ENCODE measurements at regions not wholly inside any gene's neighbourhood (a gene's known extent, or its start where the extent isn't known, plus 50 kb on each side); places are given as distances from the start of the nearest gene placed in this dataset.
"Not testable (repeated sequence)": the region's sequence is repeated elsewhere in the genome, so short reads cannot be mapped to it uniquely, and the experiment has no call there.

GRCh38 chr7:119623427-119623826 lies 649.5 kb upstream of the KCND2 start:
- Histone ChIP-seq H3K36me3 (no peaks in the 10 kb centered on the region), H3K27me3 (no peaks in the 10 kb centered on the region), H3K4me3 (no peak overlapping the region), H3K27ac (no peak overlapping the region), H3K9me3 (no peaks in the 10 kb centered on the region), H3K4me1 (no peaks in the 10 kb centered on the region)
- intact Hi-C loops (cut with DNase I; ENCODE audit: low total_unique reads), result no loop called here
- TF ChIP-seq POLR2A (IDR thresholded peaks at IDR 0.05) (no peak), CTCF (IDR thresholded peaks at IDR 0.05) (no peak)
- no peak for DNase-seq

- no peaks in the 10 kb centered on the region for H3K27me3 ChIP-seq
- no peak overlapping the region for H3K27ac ChIP-seq
- H3K9me3 ChIP-seq, result no peaks in the 10 kb centered on the region
- TF ChIP-seq POLR2A (IDR thresholded peaks at IDR 0.05), result no peak
- TF ChIP-seq CTCF (IDR thresholded peaks at IDR 0.05), result no peak
- no peak for DNase-seq
- H3K4me3 ChIP-seq, result no peak overlapping the region
- intact Hi-C loops (cut with DNase I; ENCODE audit: low total_unique reads), result no loop called here
- no peaks in the 10 kb centered on the region for H3K36me3 ChIP-seq
- H3K4me1 ChIP-seq, result no peaks in the 10 kb centered on the region
Measured at GRCh38 chr7:119630406-119630969, 642.5 kb upstream of the KCND2 start.

GRCh38 chr7:119633812-119634211 lies 639.2 kb upstream of the KCND2 start:
- intact Hi-C loops (cut with DNase I; ENCODE audit: low total_unique reads); H3K27me3 ChIP-seq: not testable (repeated sequence)

GRCh38 chr7:119640326-119640725 lies 632.6 kb upstream of the KCND2 start:
- TF ChIP-seq POLR2A (IDR thresholded peaks at IDR 0.05) (no peak), CTCF (IDR thresholded peaks at IDR 0.05) (no peak)
- DNase-seq, result no peak
- intact Hi-C loops (cut with DNase I; ENCODE audit: low total_unique reads), result no loop called here

More at GRCh38 chr7:119633812-119634211, 639.2 kb upstream of the KCND2 start:
- H3K9me3 ChIP-seq, H3K36me3 ChIP-seq, DNase-seq, H3K4me3 ChIP-seq, H3K27ac ChIP-seq, H3K4me1 ChIP-seq: not testable (repeated sequence)

GRCh38 chr7:119640861-119641260 lies 632.1 kb upstream of the KCND2 start:
- no peak overlapping the region for H3K4me3 ChIP-seq
- H3K36me3 ChIP-seq, result no peaks in the 10 kb centered on the region
- TF ChIP-seq CTCF (IDR thresholded peaks at IDR 0.05), result no peak
- no peak for TF ChIP-seq POLR2A (IDR thresholded peaks at IDR 0.05)
- H3K27ac ChIP-seq, result no peak overlapping the region
- DNase-seq, result no peak
- H3K4me1 ChIP-seq, result no peaks in the 10 kb centered on the region
- no peaks in the 10 kb centered on the region for H3K27me3 ChIP-seq
- H3K9me3 ChIP-seq, result no peaks in the 10 kb centered on the region
- intact Hi-C loops (cut with DNase I; ENCODE audit: low total_unique reads), result no loop called here

More at GRCh38 chr7:119640326-119640725, 632.6 kb upstream of the KCND2 start:
- Histone ChIP-seq H3K36me3 (no peaks in the 10 kb centered on the region), H3K4me1 (no peaks in the 10 kb centered on the region), H3K9me3 (no peaks in the 10 kb centered on the region), H3K27me3 (no peaks in the 10 kb centered on the region), H3K4me3 (no peak overlapping the region), H3K27ac (no peak overlapping the region)

- no peak for TF ChIP-seq POLR2A (IDR thresholded peaks at IDR 0.05)
- no peak for TF ChIP-seq CTCF (IDR thresholded peaks at IDR 0.05)
- no peak for DNase-seq
Measured at GRCh38 chr7:119643558-119643957, 629.4 kb upstream of the KCND2 start.

More at GRCh38 chr7:119643558-119643957, 629.4 kb upstream of the KCND2 start:
- intact Hi-C loops (cut with DNase I; ENCODE audit: low total_unique reads), result no loop called here
- Histone ChIP-seq H3K4me1 (no peaks in the 10 kb centered on the region), H3K27me3 (no peaks in the 10 kb centered on the region), H3K4me3 (no peak overlapping the region), H3K9me3 (no peaks in the 10 kb centered on the region), H3K36me3 (no peaks in the 10 kb centered on the region), H3K27ac (no peak overlapping the region)
